Retina (tissue), 1 donor: ENCODE measurements at regions not wholly inside any gene's neighbourhood (a gene's known extent, or its start where the extent isn't known, plus 50 kb on each side); places are given as distances from the start of the nearest gene placed in this dataset.

Source experiments
- DNase-seq: peaks from one replicate; pipeline ENCODE4 v3.0.0-alpha.2; 2016

GRCh38 chr1:30417001-30417700 is 306.2 kb downstream of the MATN1 start:
- DNase-seq: no peak

- DNase-seq: no peak
Observed at GRCh38 chr1:30416221-30416820, 307.1 kb downstream of the MATN1 start.

GRCh38 chr1:30415171-30415940 is 308.0 kb downstream of the MATN1 start:
- no peak for DNase-seq

GRCh38 chr1:30414851-30415165 is 308.6 kb downstream of the MATN1 start:
- no peak for DNase-seq

- DNase-seq: no peak
Observed at GRCh38 chr1:30414086-30414850, 309.1 kb downstream of the MATN1 start.

GRCh38 chr1:30413606-30414005 is 309.8 kb downstream of the MATN1 start:
- no peak for DNase-seq

GRCh38 chr1:30413111-30413440 is 310.3 kb downstream of the MATN1 start:
- no peak for DNase-seq

GRCh38 chr1:30412241-30413110 is 310.9 kb downstream of the MATN1 start:
- DNase-seq: no peak

- peak; percentile 0 for DNase-seq
Observed at GRCh38 chr1:30411206-30411605, 312.2 kb downstream of the MATN1 start.

- no peak for DNase-seq
Observed at GRCh38 chr1:30410153-30410851, 313.1 kb downstream of the MATN1 start.

GRCh38 chr1:30409476-30410152 is 313.8 kb downstream of the MATN1 start:
- peak; percentile 1 for DNase-seq

GRCh38 chr1:30407865-30408580 is 315.4 kb downstream of the MATN1 start:
- peak; percentile 0 for DNase-seq

GRCh38 chr1:30406996-30407864 is 316.2 kb downstream of the MATN1 start:
- no peak for DNase-seq

GRCh38 chr1:30405631-30406212 is 317.7 kb downstream of the MATN1 start:
- DNase-seq: no peak

GRCh38 chr1:30405081-30405480 is 318.3 kb downstream of the MATN1 start:
- no peak for DNase-seq

- DNase-seq: no peak
Observed at GRCh38 chr1:30404341-30404740, 319.0 kb downstream of the MATN1 start.

- no peak for DNase-seq
Observed at GRCh38 chr1:30403726-30404125, 319.7 kb downstream of the MATN1 start.

GRCh38 chr1:30403061-30403645 is 320.2 kb downstream of the MATN1 start:
- no peak for DNase-seq

GRCh38 chr1:30402031-30402430 is 321.4 kb downstream of the MATN1 start:
- DNase-seq: no peak
